Esophagus (tissue), 2 donors: ENCODE measurements at regions not wholly inside any gene's neighbourhood (a gene's known extent, or its start where the extent isn't known, plus 50 kb on each side); places are given as distances from the start of the nearest gene placed in this dataset.

Experiments used
- H3K27ac ChIP-seq, 2 donors: one replicate each; pipeline ENCODE4 v1.5.1; 2013; ENCODE audit warnings: low read depth in 2 of 2, mild to moderate bottlenecking in 2 of 2, inconsistent platforms in 1 of 2, low read length in 1 of 2, moderate library complexity in 1 of 2
- H3K27me3 ChIP-seq, 2 donors: one replicate each; pipeline ENCODE4 v1.6.1; 2013; ENCODE audit warnings: low read length in 2 of 2, control low read depth in 1 of 2, mild to moderate bottlenecking in 1 of 2; ENCODE audit not compliant: insufficient read depth in 2 of 2, control insufficient read depth in 1 of 2
- H3K36me3 ChIP-seq, 2 donors: one replicate each; pipeline ENCODE4 v1.6.1; 2013; ENCODE audit warnings: low read length in 1 of 2; ENCODE audit not compliant: control insufficient read depth in 2 of 2, insufficient read depth in 2 of 2
- H3K4me1 ChIP-seq, 2 donors: one replicate each; pipeline ENCODE4 v1.6.1; 2013; ENCODE audit warnings: low read length in 1 of 2; ENCODE audit not compliant: control insufficient read depth in 2 of 2, insufficient read depth in 2 of 2
- H3K4me3 ChIP-seq, 2 donors: one replicate each; pipeline ENCODE4 v1.5.1; 2013; ENCODE audit warnings: low read length in 2 of 2, mild to moderate bottlenecking in 2 of 2, low read depth in 1 of 2, moderate library complexity in 1 of 2
- H3K9me3 ChIP-seq, 2 donors: one replicate each; pipeline ENCODE4 v1.6.1; 2013; ENCODE audit warnings: mild to moderate bottlenecking in 2 of 2, low read depth in 1 of 2, low read length in 1 of 2, moderate library complexity in 1 of 2; ENCODE audit not compliant: control insufficient read depth in 2 of 2, insufficient read depth in 1 of 2
- WGBS, 2 donors: extraction: QIAGEN DNeasy Blood & Tissue Kit; methylation state at CpG; one replicate each; pipeline ENCODE4 v1.1.7; 2013; 5-methylcytosine and 5-hydroxymethylcytosine counted together
- donor health status: healthy with polysubstance abuse.
- donor health status: Bipolar disorder and iron deficiency.

DNA sequence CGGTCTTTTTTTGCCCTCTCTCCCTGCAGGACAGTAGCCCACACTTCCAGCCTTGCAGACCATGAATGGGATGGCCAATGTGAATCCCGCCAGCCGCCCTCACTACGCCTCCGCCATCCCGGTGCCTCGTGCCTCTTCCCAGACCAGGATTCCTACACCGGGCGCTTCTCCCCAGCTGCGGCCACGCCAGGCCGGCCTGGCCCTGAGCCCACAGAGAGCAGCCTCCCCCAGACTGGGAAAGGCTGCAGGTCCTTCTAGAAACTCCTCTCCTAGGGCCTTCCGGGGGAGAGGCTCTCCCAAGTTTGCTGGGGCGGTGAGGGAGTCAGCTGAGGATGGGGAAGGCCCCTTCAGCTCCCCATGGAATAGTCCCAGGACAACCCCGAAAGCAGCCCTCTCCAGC is 83.9 kb downstream of the NAV1 start:
- peaks cover 0 to 2% of the 10 kb centered on the region in 2 donors for H3K36me3 ChIP-seq
- H3K27ac ChIP-seq, result no peak overlapping the region
- no peaks in the 10 kb centered on the region for H3K4me1 ChIP-seq
- no peaks in the 10 kb centered on the region for H3K9me3 ChIP-seq
- no peaks in the 10 kb centered on the region for H3K27me3 ChIP-seq
- WGBS, 2 donors, result 93 to 94% methylated on average over 15 of the region's 15 CpGs
- no peak overlapping the region for H3K4me3 ChIP-seq

DNA sequence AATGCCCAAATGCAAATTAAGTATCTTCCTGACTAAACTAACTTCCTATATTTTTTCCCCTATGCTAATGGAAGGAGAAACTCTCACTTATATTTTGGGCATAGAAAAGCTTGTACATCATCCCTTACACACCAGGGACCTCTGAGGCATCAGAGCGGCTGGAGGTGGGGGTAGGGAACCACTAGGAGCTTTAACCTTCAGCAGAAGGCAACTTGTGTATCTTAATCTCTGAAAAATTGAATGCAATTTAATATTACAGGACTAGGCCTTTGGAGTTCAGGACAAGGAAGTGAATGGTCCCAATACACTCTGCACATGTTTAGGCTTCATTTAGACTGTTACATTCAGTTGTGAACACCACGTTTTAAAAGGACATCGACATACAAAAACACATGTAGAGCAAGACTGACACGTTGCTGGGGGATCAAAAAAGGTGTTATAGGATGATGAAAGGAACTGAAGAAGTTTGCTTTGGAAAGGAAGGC is 85.9 kb downstream of the NAV1 start:
- no peak overlapping the region for H3K27ac ChIP-seq
- WGBS, 2 donors, result 49 to 58% methylated on average over 4 of the region's 4 CpGs
- H3K4me3 ChIP-seq, result no peak overlapping the region

DNA sequence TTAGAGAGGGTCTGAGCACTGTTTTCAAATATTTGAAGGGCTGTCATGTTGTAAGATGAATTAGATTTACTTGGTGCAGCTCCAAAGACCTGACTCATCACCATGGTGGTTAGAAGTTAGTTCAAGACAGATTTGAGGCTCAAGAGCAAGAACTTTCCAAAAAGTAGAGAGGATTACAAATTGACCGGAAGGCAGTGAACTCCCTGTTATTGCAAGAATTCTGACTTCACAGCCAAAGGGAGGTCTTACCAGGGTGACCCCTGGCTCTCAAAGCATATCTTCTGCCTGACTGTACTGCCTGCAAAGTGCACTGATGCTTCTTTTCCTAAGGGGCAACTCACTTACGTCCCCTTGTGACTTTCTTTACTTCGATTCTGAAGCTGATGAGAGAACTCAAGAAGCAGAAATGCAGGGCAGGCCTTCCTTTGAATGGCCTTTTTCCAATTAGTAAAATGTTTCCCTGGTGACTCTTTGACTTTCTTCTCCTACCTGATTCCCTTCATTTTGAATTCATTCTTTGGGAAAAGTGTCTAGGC is 86.4 kb downstream of the NAV1 start:
- H3K27ac ChIP-seq, result no peak overlapping the region

More for the DNA sequence above, 85.9 kb downstream of the NAV1 start:
- Histone ChIP-seq H3K27me3 (no peaks in the 10 kb centered on the region), H3K9me3 (no peaks in the 10 kb centered on the region), H3K4me1 (no peaks in the 10 kb centered on the region), H3K36me3 (peaks cover 0 to 2% of the 10 kb centered on the region in 2 donors)

DNA sequence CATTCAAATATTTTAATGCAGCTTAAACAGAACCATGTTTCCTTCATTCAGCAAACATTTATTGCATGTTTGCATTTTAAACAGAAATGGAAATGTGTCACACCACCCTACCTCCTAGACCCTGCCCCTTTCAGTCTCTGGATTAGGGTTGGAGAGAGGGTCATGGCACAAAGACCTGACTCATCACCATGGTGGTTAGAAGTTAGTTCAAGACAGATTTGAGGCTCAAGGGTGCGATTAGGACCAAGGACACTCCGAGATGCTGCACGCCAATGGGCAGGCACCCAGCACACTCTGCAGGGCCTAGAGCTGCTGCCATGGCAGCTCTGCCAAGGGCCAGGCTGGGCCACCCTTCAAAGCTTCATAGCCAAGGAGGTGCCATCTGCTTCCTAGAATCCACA is 86.9 kb downstream of the NAV1 start:
- H3K27me3 ChIP-seq, result no peaks in the 10 kb centered on the region
- H3K4me3 ChIP-seq, result no peak overlapping the region
- 87 to 96% methylated on average over 3 of the region's 3 CpGs for WGBS, 2 donors
- H3K4me1 ChIP-seq, result no peaks in the 10 kb centered on the region
- no peaks in the 10 kb centered on the region for H3K9me3 ChIP-seq
- H3K36me3 ChIP-seq, result peaks cover 0 to 2% of the 10 kb centered on the region in 2 donors
- H3K27ac ChIP-seq, result no peak overlapping the region

More for the DNA sequence above, 86.4 kb downstream of the NAV1 start:
- Histone ChIP-seq H3K4me3 (no peak overlapping the region), H3K9me3 (no peaks in the 10 kb centered on the region), H3K4me1 (no peaks in the 10 kb centered on the region), H3K27me3 (no peaks in the 10 kb centered on the region), H3K36me3 (peaks cover 0 to 2% of the 10 kb centered on the region in 2 donors)
- 58 to 73% methylated on average over 3 of the region's 3 CpGs for WGBS, 2 donors

DNA sequence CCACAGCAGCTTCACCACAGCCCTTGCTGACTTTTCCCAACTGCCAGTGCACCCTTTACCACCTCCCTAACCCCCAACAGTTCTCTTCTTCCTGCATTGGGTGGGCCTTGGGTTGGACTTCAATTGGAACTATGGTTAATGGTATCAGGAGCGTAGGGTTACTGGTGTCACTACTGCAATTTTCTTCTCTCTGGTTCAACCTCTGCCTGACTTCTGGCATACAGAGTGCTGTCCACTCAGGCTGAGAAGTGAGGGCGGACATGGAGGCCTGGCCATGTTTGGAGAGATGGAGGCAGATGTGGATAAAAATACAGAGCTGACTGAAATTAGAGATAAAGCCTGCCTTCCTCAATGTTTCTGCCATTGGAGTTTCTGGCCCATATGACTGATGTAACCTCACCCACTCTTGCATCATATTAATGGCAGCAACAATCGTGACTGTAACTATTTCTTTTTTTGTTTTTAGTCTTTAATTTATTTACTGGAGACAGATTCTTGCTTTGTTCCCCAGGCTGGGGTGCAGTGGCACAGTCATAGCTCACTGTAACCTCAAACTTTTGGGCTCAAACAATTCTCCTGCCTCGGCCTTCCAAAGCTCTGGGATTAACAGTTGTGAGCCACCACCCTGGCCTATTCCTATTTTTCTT is 87.8 kb downstream of the NAV1 start:
- 80 to 81% methylated on average over 4 of the region's 4 CpGs for WGBS, 2 donors
- Histone ChIP-seq H3K4me3 (no peak overlapping the region), H3K4me1 (no peaks in the 10 kb centered on the region), H3K9me3 (no peaks in the 10 kb centered on the region), H3K36me3 (peaks cover 0 to 2% of the 10 kb centered on the region in 2 donors), H3K27me3 (no peaks in the 10 kb centered on the region), H3K27ac (no peak overlapping the region)

DNA sequence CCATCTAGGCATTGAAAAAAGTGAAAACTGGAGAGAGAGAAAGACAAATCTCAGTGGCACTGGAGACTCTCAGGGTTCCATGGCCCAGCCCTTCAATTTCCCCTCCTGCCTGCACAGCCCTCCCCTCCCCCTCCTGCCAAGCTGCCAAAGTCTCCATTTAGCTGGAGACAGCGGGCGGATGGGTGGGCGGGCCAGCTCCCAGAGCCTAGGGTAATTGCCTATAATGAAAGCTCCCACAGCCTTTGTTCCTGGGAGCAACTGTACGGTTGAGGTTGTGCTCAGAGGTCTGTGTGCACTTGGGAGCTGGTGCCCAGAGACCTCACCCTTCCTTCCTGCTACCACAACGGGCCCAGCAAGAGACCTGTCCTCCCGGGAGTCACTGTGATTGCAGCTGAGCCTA is 89.6 kb downstream of the NAV1 start:
- WGBS, 2 donors, result 68 to 76% methylated on average over 6 of the region's 6 CpGs
- H3K4me1 ChIP-seq, result peaks cover 0 to 2% of the 10 kb centered on the region in 2 donors
- no peak overlapping the region for H3K27ac ChIP-seq
- H3K36me3 ChIP-seq, result peaks cover 0 to under 1% of the 10 kb centered on the region in 2 donors
- H3K4me3 ChIP-seq, result no peak overlapping the region
- no peaks in the 10 kb centered on the region for H3K9me3 ChIP-seq
- H3K27me3 ChIP-seq, result no peaks in the 10 kb centered on the region

DNA sequence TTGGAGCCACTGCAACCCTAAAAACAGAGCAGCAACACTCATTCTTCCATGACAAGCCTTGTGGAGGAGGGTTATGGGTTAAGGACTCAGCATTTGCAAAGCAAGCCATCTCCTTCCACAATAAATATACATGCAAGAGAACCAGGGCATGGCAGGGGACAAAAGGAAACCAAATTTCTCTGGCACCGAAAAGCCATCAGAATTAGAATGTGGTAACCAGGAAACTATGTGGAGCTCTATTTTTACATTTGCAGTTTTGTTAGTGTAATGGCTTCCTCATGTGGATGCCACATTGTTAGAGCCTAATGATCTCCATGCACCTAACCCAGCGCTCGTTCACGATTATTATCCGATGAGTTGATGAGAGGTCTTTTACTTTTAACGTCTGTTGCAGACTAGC is 91.7 kb downstream of the NAV1 start:
- Histone ChIP-seq H3K27ac (no peak overlapping the region), H3K4me3 (no peak overlapping the region), H3K36me3 (no peaks in the 10 kb centered on the region), H3K27me3 (no peaks in the 10 kb centered on the region), H3K9me3 (no peaks in the 10 kb centered on the region), H3K4me1 (peaks cover 0 to 2% of the 10 kb centered on the region in 2 donors)
- 78 to 80% methylated on average over 6 of the region's 6 CpGs for WGBS, 2 donors

DNA sequence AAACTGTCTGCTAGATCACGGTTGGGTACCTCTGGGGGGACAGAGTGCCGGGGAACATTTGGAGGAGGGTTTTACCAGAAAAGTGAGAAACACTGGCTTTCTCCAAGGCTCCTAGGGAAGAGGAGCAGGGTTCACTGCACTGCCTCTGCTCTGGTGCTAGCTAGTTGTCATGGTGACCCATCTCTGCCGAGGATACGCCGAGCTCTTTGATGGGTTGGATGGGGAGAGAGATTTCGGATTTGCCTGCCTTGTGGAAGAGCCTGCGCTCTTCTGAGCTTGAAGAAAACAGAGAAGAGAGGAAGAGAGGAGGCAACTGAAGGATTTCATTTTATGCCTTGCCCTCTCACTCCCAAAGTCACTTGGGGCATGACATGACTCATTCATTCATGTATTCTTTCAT is 92.1 kb downstream of the NAV1 start:
- Histone ChIP-seq H3K27me3 (no peaks in the 10 kb centered on the region), H3K27ac (no peak overlapping the region), H3K9me3 (no peaks in the 10 kb centered on the region), H3K36me3 (no peaks in the 10 kb centered on the region), H3K4me1 (peaks cover 0 to 2% of the 10 kb centered on the region in 2 donors), H3K4me3 (no peak overlapping the region)
- 91 to 92% methylated on average over 7 of the region's 7 CpGs for WGBS, 2 donors

DNA sequence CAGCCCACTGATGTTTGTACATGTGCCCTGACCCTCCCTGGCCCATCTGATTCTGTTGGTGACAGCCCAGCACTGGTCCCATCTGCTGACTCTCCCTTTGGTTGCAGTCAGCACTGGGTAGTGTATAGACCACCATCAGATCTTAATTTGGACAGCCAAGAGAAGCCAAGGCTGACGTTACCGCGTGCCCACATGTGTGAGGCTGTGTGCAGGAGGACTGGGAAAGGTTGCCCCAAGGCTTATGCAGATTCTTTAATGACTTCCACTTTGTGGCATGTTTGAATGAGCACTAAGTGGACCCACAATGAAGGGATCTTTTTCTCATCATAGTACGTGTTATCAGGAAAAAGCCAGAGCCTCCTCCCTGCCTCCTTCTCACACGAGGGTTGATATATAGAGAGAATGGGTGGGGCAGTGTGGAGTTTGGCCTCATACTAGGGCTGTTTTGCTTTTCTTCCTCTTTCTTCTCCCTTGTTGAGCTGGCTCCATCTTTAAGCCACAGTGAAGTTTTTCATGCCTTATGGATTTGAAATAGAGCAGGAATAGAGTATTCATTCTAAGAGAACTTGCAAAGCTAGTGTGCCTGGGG is 93.5 kb downstream of the NAV1 start:
- 79 to 81% methylated on average over 5 of the region's 5 CpGs for WGBS, 2 donors
- H3K27me3 ChIP-seq, result no peaks in the 10 kb centered on the region
- no peaks in the 10 kb centered on the region for H3K36me3 ChIP-seq
- no peaks in the 10 kb centered on the region for H3K9me3 ChIP-seq
- H3K4me3 ChIP-seq, result no peak overlapping the region
- peaks cover 0 to 2% of the 10 kb centered on the region in 2 donors for H3K4me1 ChIP-seq
- no peak overlapping the region for H3K27ac ChIP-seq
